ENCODE measurements at regions not wholly inside any gene's neighbourhood (a gene's known extent, or its start where the extent isn't known, plus 50 kb on each side); places are given as distances from the start of the nearest gene placed in this dataset.

- TF ChIP-seq CTCF (IDR thresholded peaks at IDR 0.05) (no peak), POLR2A (IDR thresholded peaks at IDR 0.05) (no peak)
Observed at GRCh38 chr10:78513330-78513729, 479.7 kb downstream of the RPS24 start.
